ENCODE measurements at regions not wholly inside any gene's neighbourhood (a gene's known extent, or its start where the extent isn't known, plus 50 kb on each side); places are given as distances from the start of the nearest gene placed in this dataset.

- H3K27me3 Mint-ChIP-seq (ENCODE audit: low read depth), result no peaks in the 10 kb centered on the region
- H3K4me3 Mint-ChIP-seq (ENCODE audit: unreplicated experiment), result no peak overlapping the region
- no peaks in the 10 kb centered on the region for H3K9me3 Mint-ChIP-seq (ENCODE audit: low read depth)
Measured at GRCh38 chr12:86421333-86421732, 165.1 kb upstream of the MGAT4C start.

DNA sequence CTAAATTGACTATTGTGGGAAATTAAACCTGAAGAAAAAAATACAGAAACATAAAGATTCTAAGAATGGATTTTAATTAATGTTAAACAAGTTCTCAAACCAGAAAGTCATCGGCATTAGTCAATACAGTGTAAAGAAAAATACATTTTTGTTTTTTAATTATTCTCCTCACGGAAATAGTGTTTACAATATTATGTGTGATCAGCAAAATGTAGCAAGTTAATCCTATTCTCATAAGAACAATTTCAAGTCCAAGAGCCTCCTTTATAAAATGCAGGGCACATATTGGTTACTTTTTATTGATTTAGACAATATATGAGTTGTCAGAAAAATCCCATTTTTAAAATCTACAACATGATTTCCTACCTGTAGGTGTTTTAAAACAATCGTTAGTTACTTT lies 158.0 kb upstream of the MGAT4C start:
- TF ChIP-seq, protein P1, sequence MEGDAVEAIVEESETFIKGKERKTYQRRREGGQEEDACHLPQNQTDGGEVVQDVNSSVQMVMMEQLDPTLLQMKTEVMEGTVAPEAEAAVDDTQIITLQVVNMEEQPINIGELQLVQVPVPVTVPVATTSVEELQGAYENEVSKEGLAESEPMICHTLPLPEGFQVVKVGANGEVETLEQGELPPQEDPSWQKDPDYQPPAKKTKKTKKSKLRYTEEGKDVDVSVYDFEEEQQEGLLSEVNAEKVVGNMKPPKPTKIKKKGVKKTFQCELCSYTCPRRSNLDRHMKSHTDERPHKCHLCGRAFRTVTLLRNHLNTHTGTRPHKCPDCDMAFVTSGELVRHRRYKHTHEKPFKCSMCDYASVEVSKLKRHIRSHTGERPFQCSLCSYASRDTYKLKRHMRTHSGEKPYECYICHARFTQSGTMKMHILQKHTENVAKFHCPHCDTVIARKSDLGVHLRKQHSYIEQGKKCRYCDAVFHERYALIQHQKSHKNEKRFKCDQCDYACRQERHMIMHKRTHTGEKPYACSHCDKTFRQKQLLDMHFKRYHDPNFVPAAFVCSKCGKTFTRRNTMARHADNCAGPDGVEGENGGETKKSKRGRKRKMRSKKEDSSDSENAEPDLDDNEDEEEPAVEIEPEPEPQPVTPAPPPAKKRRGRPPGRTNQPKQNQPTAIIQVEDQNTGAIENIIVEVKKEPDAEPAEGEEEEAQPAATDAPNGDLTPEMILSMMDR (IDR thresholded peaks at IDR 0.05), result no peak
- H3K4me3 Mint-ChIP-seq (ENCODE audit: unreplicated experiment), result no peak overlapping the region
- H3K27ac Mint-ChIP-seq (ENCODE audit: unreplicated experiment), result no peak overlapping the region
- peaks cover 3% of the 10 kb centered on the region for H3K27me3 Mint-ChIP-seq (ENCODE audit: low read depth)
- peaks cover 4% of the 10 kb centered on the region for H3K4me1 Mint-ChIP-seq (ENCODE audit: low read depth)
- peaks cover 20% of the 10 kb centered on the region for H3K9me3 Mint-ChIP-seq (ENCODE audit: low read depth)
- H3K36me3 Mint-ChIP-seq (ENCODE audit: low read depth), result peaks cover 4% of the 10 kb centered on the region
- no peak for DNase-seq (ENCODE audit: low spot score)

More at GRCh38 chr12:86421333-86421732, 165.1 kb upstream of the MGAT4C start:
- Mint-ChIP-seq H3K27ac (ENCODE audit: unreplicated experiment) (no peak overlapping the region), H3K4me1 (ENCODE audit: low read depth) (peaks cover 4% of the 10 kb centered on the region), H3K36me3 (ENCODE audit: low read depth) (no peaks in the 10 kb centered on the region)
- TF ChIP-seq, protein P1 (IDR thresholded peaks at IDR 0.05), result no peak
- no peak for DNase-seq (ENCODE audit: low spot score)

GRCh38 chr12:86411710-86412109 lies 155.5 kb upstream of the MGAT4C start:
- no peak for DNase-seq (ENCODE audit: low spot score)
- no peaks in the 10 kb centered on the region for H3K4me1 Mint-ChIP-seq (ENCODE audit: low read depth)
- peaks cover 4% of the 10 kb centered on the region for H3K36me3 Mint-ChIP-seq (ENCODE audit: low read depth)
- TF ChIP-seq, protein P1 (IDR thresholded peaks at IDR 0.05), result no peak
- no peak overlapping the region for H3K4me3 Mint-ChIP-seq (ENCODE audit: unreplicated experiment)
- peaks cover 3% of the 10 kb centered on the region for H3K27me3 Mint-ChIP-seq (ENCODE audit: low read depth)
- H3K27ac Mint-ChIP-seq (ENCODE audit: unreplicated experiment), result no peak overlapping the region
- H3K9me3 Mint-ChIP-seq (ENCODE audit: low read depth), result peaks cover 20% of the 10 kb centered on the region

GRCh38 chr12:86407620-86408208 lies 151.5 kb upstream of the MGAT4C start:
- no peak overlapping the region for H3K27ac Mint-ChIP-seq (ENCODE audit: unreplicated experiment)
- TF ChIP-seq, protein P1 (IDR thresholded peaks at IDR 0.05), result no peak
- H3K9me3 Mint-ChIP-seq (ENCODE audit: low read depth), result peaks cover 20% of the 10 kb centered on the region
- no peak overlapping the region for H3K4me3 Mint-ChIP-seq (ENCODE audit: unreplicated experiment)
- no peaks in the 10 kb centered on the region for H3K27me3 Mint-ChIP-seq (ENCODE audit: low read depth)
- no peak for DNase-seq (ENCODE audit: low spot score)
- H3K36me3 Mint-ChIP-seq (ENCODE audit: low read depth), result peaks cover 4% of the 10 kb centered on the region
- peaks cover 6% of the 10 kb centered on the region for H3K4me1 Mint-ChIP-seq (ENCODE audit: low read depth)

DNA sequence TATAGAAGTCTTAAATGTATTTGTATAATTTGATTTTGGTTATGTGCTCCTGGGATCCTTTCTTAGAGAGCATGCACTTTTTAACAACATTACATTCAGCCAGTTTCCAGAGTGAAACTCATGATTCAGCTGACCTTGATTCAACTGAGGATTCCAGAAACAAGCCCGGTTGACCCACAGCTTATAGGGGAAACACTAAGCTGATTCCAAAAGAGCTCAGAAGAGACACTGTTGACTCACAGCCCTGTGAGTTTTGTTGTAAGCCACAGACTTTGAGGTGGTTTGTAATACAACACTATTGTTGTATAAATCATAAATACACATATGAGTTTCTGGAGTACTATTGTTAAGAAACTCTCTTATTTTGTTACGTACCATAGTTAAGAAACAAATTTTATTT lies 133.8 kb upstream of the MGAT4C start:
- no peaks in the 10 kb centered on the region for H3K36me3 Mint-ChIP-seq (ENCODE audit: low read depth)
- H3K4me1 Mint-ChIP-seq (ENCODE audit: low read depth), result no peaks in the 10 kb centered on the region
- no peaks in the 10 kb centered on the region for H3K9me3 Mint-ChIP-seq (ENCODE audit: low read depth)
- H3K27me3 Mint-ChIP-seq (ENCODE audit: low read depth), result no peaks in the 10 kb centered on the region
- no peak overlapping the region for H3K27ac Mint-ChIP-seq (ENCODE audit: unreplicated experiment)
- no peak for DNase-seq (ENCODE audit: low spot score)
- no peak overlapping the region for H3K4me3 Mint-ChIP-seq (ENCODE audit: unreplicated experiment)
- TF ChIP-seq, protein P1 (IDR thresholded peaks at IDR 0.05), result no peak
